HG03159 (cell line): ENCODE measurements at regions not wholly inside any gene's neighbourhood (a gene's known extent, or its start where the extent isn't known, plus 50 kb on each side); places are given as distances from the start of the nearest gene placed in this dataset.

Experiments used
- ATAC-seq: cut with Tn5 transposase; IDR thresholded peaks from one replicate; pipeline ENCODE4 v1.9.1; 2021; ENCODE audit warnings: mild to moderate bottlenecking, moderate library complexity; ENCODE audit not compliant: unreplicated experiment

- ATAC-seq = no peak
Measured at GRCh38 chr3:146682171-146682570, 77.0 kb upstream of the PLSCR5 start.

- ATAC-seq = no peak
Measured at GRCh38 chr3:146680617-146681016, 75.5 kb upstream of the PLSCR5 start.

- ATAC-seq = no peak
Measured at GRCh38 chr3:146679995-146680394, 74.8 kb upstream of the PLSCR5 start.

- ATAC-seq = no peak
Measured at GRCh38 chr3:146679191-146679590, 74.0 kb upstream of the PLSCR5 start.

- ATAC-seq = no peak
Measured at GRCh38 chr3:146672941-146673340, 67.8 kb upstream of the PLSCR5 start.

- no peak for ATAC-seq
Measured at GRCh38 chr3:146664403-146664802, 59.3 kb upstream of the PLSCR5 start.

- no peak for ATAC-seq
Measured at GRCh38 chr3:146658841-146659240, 53.7 kb upstream of the PLSCR5 start.

- ATAC-seq = no peak
Measured at GRCh38 chr3:146655333-146655996, 50.3 kb upstream of the PLSCR5 start.
